ENCODE measurements at regions not wholly inside any gene's neighbourhood (a gene's known extent, or its start where the extent isn't known, plus 50 kb on each side); places are given as distances from the start of the nearest gene placed in this dataset.

DNA sequence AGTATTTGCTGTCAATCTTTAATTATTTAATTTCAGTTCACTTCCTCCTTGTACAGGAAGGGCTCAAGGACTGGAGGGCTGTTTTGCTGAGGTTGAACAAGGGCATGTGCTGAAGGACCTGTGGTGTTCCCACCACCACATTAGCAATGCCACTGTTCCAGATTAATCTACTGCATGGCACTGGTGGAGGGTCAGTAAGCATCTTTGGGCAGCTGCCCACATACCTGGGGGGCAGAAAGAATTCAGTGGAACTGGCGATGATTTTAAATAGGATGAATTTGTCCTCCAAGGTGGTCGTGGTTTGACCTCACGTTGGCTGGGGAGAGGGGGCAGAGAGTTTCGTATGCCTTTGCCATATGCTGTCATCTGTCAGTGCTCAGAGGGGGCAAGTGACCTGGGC, 244.8 kb downstream of the TLE3 start:
- TF ChIP-seq, protein P1, sequence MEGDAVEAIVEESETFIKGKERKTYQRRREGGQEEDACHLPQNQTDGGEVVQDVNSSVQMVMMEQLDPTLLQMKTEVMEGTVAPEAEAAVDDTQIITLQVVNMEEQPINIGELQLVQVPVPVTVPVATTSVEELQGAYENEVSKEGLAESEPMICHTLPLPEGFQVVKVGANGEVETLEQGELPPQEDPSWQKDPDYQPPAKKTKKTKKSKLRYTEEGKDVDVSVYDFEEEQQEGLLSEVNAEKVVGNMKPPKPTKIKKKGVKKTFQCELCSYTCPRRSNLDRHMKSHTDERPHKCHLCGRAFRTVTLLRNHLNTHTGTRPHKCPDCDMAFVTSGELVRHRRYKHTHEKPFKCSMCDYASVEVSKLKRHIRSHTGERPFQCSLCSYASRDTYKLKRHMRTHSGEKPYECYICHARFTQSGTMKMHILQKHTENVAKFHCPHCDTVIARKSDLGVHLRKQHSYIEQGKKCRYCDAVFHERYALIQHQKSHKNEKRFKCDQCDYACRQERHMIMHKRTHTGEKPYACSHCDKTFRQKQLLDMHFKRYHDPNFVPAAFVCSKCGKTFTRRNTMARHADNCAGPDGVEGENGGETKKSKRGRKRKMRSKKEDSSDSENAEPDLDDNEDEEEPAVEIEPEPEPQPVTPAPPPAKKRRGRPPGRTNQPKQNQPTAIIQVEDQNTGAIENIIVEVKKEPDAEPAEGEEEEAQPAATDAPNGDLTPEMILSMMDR (IDR thresholded peaks at IDR 0.05; ENCODE audit: low read depth, low read length, poor library complexity, severe bottlenecking) = no peak
- TF ChIP-seq EZH2phosphoT487 (IDR thresholded peaks at IDR 0.05; ENCODE audit: borderline replicate concordance, low read length) = no peak

Measured in DOHH2 (cell line).